MM.1S (cell line): ENCODE measurements at regions not wholly inside any gene's neighbourhood (a gene's known extent, or its start where the extent isn't known, plus 50 kb on each side); places are given as distances from the start of the nearest gene placed in this dataset.

Experiments used
- EZH2 ChIP-seq: fragments of 300-600 bp; sonication (generic); optimal IDR thresholded peaks from 2 replicates; pipeline ENCODE3; 2017; ENCODE audit warnings: low read depth, mild to moderate bottlenecking, antibody characterized with exemption, low read length, mixed read lengths
- EZH2phosphoT487 ChIP-seq: fragments of 300-600 bp; sonication (generic); IDR thresholded peaks from 2 replicates; pipeline ENCODE4 v1.6.1; 2018; ENCODE audit warnings: antibody characterized with exemption, low read length
- TF ChIP-seq, protein P1 (sequence below): fragments of 300-600 bp; sonication (generic); IDR thresholded peaks from 2 replicates; pipeline ENCODE4 v1.5.1; 2016; ENCODE audit warnings: antibody characterized with exemption, low read length, mixed read lengths

- TF ChIP-seq, protein P1, sequence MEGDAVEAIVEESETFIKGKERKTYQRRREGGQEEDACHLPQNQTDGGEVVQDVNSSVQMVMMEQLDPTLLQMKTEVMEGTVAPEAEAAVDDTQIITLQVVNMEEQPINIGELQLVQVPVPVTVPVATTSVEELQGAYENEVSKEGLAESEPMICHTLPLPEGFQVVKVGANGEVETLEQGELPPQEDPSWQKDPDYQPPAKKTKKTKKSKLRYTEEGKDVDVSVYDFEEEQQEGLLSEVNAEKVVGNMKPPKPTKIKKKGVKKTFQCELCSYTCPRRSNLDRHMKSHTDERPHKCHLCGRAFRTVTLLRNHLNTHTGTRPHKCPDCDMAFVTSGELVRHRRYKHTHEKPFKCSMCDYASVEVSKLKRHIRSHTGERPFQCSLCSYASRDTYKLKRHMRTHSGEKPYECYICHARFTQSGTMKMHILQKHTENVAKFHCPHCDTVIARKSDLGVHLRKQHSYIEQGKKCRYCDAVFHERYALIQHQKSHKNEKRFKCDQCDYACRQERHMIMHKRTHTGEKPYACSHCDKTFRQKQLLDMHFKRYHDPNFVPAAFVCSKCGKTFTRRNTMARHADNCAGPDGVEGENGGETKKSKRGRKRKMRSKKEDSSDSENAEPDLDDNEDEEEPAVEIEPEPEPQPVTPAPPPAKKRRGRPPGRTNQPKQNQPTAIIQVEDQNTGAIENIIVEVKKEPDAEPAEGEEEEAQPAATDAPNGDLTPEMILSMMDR: no peak
- TF ChIP-seq EZH2phosphoT487 (no peak), EZH2 (no peak)
Observed at GRCh38 chr2:145366341-145366740, 846.4 kb upstream of the ZEB2 start.
